ENCODE measurements at regions not wholly inside any gene's neighbourhood (a gene's known extent, or its start where the extent isn't known, plus 50 kb on each side); places are given as distances from the start of the nearest gene placed in this dataset.

GRCh38 chr2:129481306-129482219 lies 497.9 kb upstream of the RAB6C start:
- H3K9me3 ChIP-seq (ENCODE audit: severe bottlenecking) = no peaks in the 10 kb centered on the region
- no peaks in the 10 kb centered on the region for H3K36me3 ChIP-seq (ENCODE audit: low read depth)
- H3K4me3 ChIP-seq (ENCODE audit: severe bottlenecking) = no peak overlapping the region
- DNase-seq (ENCODE audit: low spot score) = no peak
- H3K27ac ChIP-seq (ENCODE audit: poor library complexity, severe bottlenecking) = no peak overlapping the region
- no peak for TF ChIP-seq CTCF (IDR thresholded peaks at IDR 0.05; ENCODE audit: poor library complexity, severe bottlenecking)
- no peaks in the 10 kb centered on the region for H3K27me3 ChIP-seq (ENCODE audit: insufficient read depth, poor library complexity, severe bottlenecking)
- H3K4me1 ChIP-seq (ENCODE audit: insufficient read depth, poor library complexity, severe bottlenecking) = no peaks in the 10 kb centered on the region
- no peak for ATAC-seq (ENCODE audit: low read depth)

- H3K27me3 ChIP-seq (ENCODE audit: insufficient read depth, poor library complexity, severe bottlenecking) = no peaks in the 10 kb centered on the region
- no peaks in the 10 kb centered on the region for H3K36me3 ChIP-seq (ENCODE audit: low read depth)
- DNase-seq (ENCODE audit: low spot score) = no peak
- H3K4me1 ChIP-seq (ENCODE audit: insufficient read depth, poor library complexity, severe bottlenecking) = no peaks in the 10 kb centered on the region
- H3K9me3 ChIP-seq (ENCODE audit: severe bottlenecking) = no peaks in the 10 kb centered on the region
- no peak for ATAC-seq (ENCODE audit: low read depth)
- no peak overlapping the region for H3K27ac ChIP-seq (ENCODE audit: poor library complexity, severe bottlenecking)
- H3K4me3 ChIP-seq (ENCODE audit: severe bottlenecking) = no peak overlapping the region
- TF ChIP-seq CTCF (IDR thresholded peaks at IDR 0.05; ENCODE audit: poor library complexity, severe bottlenecking) = no peak
Observed at GRCh38 chr2:129482626-129483025, 496.8 kb upstream of the RAB6C start.

- no peaks in the 10 kb centered on the region for H3K36me3 ChIP-seq (ENCODE audit: low read depth)
- no peak for ATAC-seq (ENCODE audit: low read depth)
- no peaks in the 10 kb centered on the region for H3K9me3 ChIP-seq (ENCODE audit: severe bottlenecking)
- H3K4me1 ChIP-seq (ENCODE audit: insufficient read depth, poor library complexity, severe bottlenecking) = no peaks in the 10 kb centered on the region
- no peak overlapping the region for H3K4me3 ChIP-seq (ENCODE audit: severe bottlenecking)
- no peak for TF ChIP-seq CTCF (IDR thresholded peaks at IDR 0.05; ENCODE audit: poor library complexity, severe bottlenecking)
- H3K27me3 ChIP-seq (ENCODE audit: insufficient read depth, poor library complexity, severe bottlenecking) = no peaks in the 10 kb centered on the region
- H3K27ac ChIP-seq (ENCODE audit: poor library complexity, severe bottlenecking) = no peak overlapping the region
- no peak for DNase-seq (ENCODE audit: low spot score)
Observed at GRCh38 chr2:129483366-129483765, 496.1 kb upstream of the RAB6C start.

GRCh38 chr2:129484999-129485897 lies 494.2 kb upstream of the RAB6C start:
- Histone ChIP-seq H3K4me3 (ENCODE audit: severe bottlenecking) (no peak overlapping the region), H3K4me1 (ENCODE audit: insufficient read depth, poor library complexity, severe bottlenecking) (no peaks in the 10 kb centered on the region), H3K9me3 (ENCODE audit: severe bottlenecking) (no peaks in the 10 kb centered on the region), H3K27ac (ENCODE audit: poor library complexity, severe bottlenecking) (no peak overlapping the region), H3K27me3 (ENCODE audit: insufficient read depth, poor library complexity, severe bottlenecking) (no peaks in the 10 kb centered on the region), H3K36me3 (ENCODE audit: low read depth) (no peaks in the 10 kb centered on the region)
- TF ChIP-seq CTCF (IDR thresholded peaks at IDR 0.05; ENCODE audit: poor library complexity, severe bottlenecking) = no peak
- DNase-seq (ENCODE audit: low spot score) (no peak), ATAC-seq (ENCODE audit: low read depth) (no peak)
